ENCODE measurements at regions not wholly inside any gene's neighbourhood (a gene's known extent, or its start where the extent isn't known, plus 50 kb on each side); places are given as distances from the start of the nearest gene placed in this dataset.

DNA sequence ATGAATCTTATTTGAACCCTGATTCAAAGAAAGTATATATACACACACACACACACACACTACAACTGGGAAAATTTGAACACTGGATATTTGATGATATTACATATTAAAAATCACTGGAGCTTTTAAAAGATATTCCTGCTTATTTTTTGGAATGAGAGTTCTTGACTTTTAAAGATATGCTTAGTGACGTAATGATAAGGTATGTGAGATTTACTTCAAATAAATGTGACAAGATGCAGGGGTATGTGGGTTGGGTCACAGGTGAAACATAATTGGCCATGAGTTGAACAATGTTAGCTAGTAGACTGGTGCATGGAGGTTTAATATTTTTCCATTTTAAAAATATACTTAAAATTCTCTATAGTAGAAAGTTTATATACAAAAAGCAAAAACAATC is 258.6 kb downstream of the CBLN4 start:
- ATAC-seq (ENCODE audit: low FRiP score) (no peak), DNase-seq (ENCODE audit: low spot score) (no peak)
- no peak for TF ChIP-seq CTCF (IDR thresholded peaks at IDR 0.05)

DNA sequence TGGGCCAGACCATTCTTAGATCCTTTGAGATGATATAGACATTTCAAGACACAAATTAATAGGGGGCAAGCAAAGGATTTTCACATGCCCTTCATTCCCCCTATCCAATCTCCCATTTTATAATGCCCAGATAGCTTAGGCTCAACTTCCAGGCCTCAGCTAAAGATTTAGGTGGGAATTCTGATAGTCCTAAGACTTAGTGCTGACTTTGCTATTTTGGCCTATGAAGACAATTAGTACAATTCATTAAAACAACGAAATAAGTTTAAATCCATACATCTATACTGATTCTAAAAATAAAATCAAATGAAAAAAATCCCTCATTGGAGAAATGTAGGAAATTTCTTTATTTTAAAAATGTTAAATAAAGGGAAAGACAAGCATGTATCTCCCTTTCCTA is 259.5 kb downstream of the CBLN4 start:
- DNase-seq (ENCODE audit: low spot score), result no peak
- ATAC-seq (ENCODE audit: low FRiP score), result no peak
- no peak for TF ChIP-seq CTCF (IDR thresholded peaks at IDR 0.05)

- DNase-seq (ENCODE audit: low spot score) (no peak), ATAC-seq (ENCODE audit: low FRiP score) (no peak)
- no peak for TF ChIP-seq CTCF (IDR thresholded peaks at IDR 0.05)
These were observed 260.4 kb downstream of the CBLN4 start for GRCh38 chr20:55744896-55745295.

DNA sequence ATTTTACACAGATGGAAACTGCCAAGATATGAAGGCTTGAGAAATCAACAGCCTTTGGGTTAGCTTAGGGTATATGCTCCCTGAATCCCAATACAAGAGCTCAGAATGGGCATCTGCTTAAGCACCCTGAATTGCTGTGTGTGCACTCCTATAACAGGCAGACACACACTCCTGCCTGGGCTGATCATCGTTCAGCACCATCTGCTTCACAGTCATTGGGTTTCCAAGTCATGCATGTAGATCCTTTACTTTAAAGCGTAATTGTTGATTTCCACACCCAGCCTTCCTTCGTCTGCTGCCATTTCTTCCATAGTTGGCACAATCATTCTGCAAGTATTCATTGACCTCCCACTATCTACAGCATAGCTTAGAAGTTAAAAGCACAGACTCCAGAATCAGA is 263.5 kb downstream of the CBLN4 start:
- TF ChIP-seq CTCF (IDR thresholded peaks at IDR 0.05), result no peak
- DNase-seq (ENCODE audit: low spot score) (no peak), ATAC-seq (ENCODE audit: low FRiP score) (no peak)

GRCh38 chr20:55740076-55740475 is 265.2 kb downstream of the CBLN4 start:
- TF ChIP-seq CTCF (IDR thresholded peaks at IDR 0.05), result no peak
- no peak for ATAC-seq (ENCODE audit: low FRiP score)

DNA sequence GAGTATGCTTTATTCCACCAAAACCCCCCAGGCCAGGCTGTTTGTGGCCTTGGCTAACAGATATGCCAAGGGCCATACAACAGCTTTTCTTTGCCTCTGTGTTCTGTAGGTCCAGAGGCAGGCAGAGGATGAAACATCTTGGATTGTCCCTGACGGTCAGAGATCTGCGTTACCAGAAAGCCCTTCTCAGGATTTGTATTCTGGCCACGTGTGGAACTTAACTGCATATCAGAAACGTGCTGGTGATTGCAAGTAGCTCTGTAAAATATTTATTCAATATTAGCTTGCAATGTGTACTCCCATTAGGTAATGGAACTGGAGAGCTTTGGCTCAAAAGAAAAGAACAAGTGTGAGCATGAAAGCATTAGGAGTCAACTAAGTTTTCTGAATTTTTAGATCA is 275.0 kb downstream of the CBLN4 start:
- no peak for TF ChIP-seq CTCF (IDR thresholded peaks at IDR 0.05)
- ATAC-seq (ENCODE audit: low FRiP score) (no peak), DNase-seq (ENCODE audit: low spot score) (no peak)

More at GRCh38 chr20:55740076-55740475, 265.2 kb downstream of the CBLN4 start:
- DNase-seq (ENCODE audit: low spot score), result no peak

- no peak for TF ChIP-seq CTCF (IDR thresholded peaks at IDR 0.05)
- no peak for ATAC-seq (ENCODE audit: low FRiP score)
These were observed 290.6 kb downstream of the CBLN4 start for GRCh38 chr20:55714736-55715135.

More at GRCh38 chr20:55714736-55715135, 290.6 kb downstream of the CBLN4 start:
- no peak for DNase-seq (ENCODE audit: low spot score)

Data from omental fat pad (tissue), 3 donors.